Activated T-helper 2 cell treated with anti-CD3 and anti-CD28 coated beads, Interferon-gamma antibody, Interleukin-2, Interleukin-4, amounts not matched to agents 10 μg/mL and 5 μg/mL and 100 μg/mL, durations not matched to agents 14 hours and 24 hours and 36 hours (primary cell): ENCODE measurements at regions not wholly inside any gene's neighbourhood (a gene's known extent, or its start where the extent isn't known, plus 50 kb on each side); places are given as distances from the start of the nearest gene placed in this dataset.

Experiments
- DNase-seq: peaks from one replicate; pipeline ENCODE4 v3.0.0; 2021; ENCODE audit warnings: low spot score
- H3K27ac Mint-ChIP-seq: one replicate; pipeline ENCODE4 v1.8.0; 2021; ENCODE audit warnings: mixed read lengths
- H3K27me3 Mint-ChIP-seq: one replicate; pipeline ENCODE4 v1.8.0; 2021; ENCODE audit warnings: low read depth, mixed read lengths
- H3K36me3 Mint-ChIP-seq: one replicate; pipeline ENCODE4 v1.8.0; 2021; ENCODE audit warnings: low read depth, mixed read lengths
- H3K4me1 Mint-ChIP-seq: one replicate; pipeline ENCODE4 v1.8.0; 2021; ENCODE audit warnings: low read depth, mixed read lengths
- H3K4me3 Mint-ChIP-seq: one replicate; pipeline ENCODE4 v1.8.0; 2021; ENCODE audit warnings: low read depth, mild to moderate bottlenecking, moderate library complexity, mixed read lengths
- H3K9me3 Mint-ChIP-seq: one replicate; pipeline ENCODE4 v1.8.0; 2021; ENCODE audit warnings: mixed read lengths
- intact Hi-C: fragments of 100-400 bp; cut with micrococcal nuclease; formaldehyde crosslinking; loops from one replicate; pipeline ENCODE4 v1.15.1; 2023

- no peak overlapping the region for H3K4me3 Mint-ChIP-seq
Observed at GRCh38 chr13:69468624-69469023, 639.0 kb upstream of the ATXN8OS start.

GRCh38 chr13:69461397-69461796 lies 646.2 kb upstream of the ATXN8OS start:
- Mint-ChIP-seq H3K9me3 (peaks cover 34% of the 10 kb centered on the region), H3K27me3 (no peaks in the 10 kb centered on the region)

More at GRCh38 chr13:69468624-69469023, 639.0 kb upstream of the ATXN8OS start:
- Mint-ChIP-seq H3K9me3 (peaks cover 22% of the 10 kb centered on the region), H3K27me3 (no peaks in the 10 kb centered on the region), H3K36me3 (no peaks in the 10 kb centered on the region), H3K4me1 (no peaks in the 10 kb centered on the region), H3K27ac (no peak overlapping the region)
- intact Hi-C loops: no loop called here
- DNase-seq: no peak

GRCh38 chr13:69459346-69459745 lies 648.3 kb upstream of the ATXN8OS start:
- H3K36me3 Mint-ChIP-seq: no peaks in the 10 kb centered on the region
- no peaks in the 10 kb centered on the region for H3K27me3 Mint-ChIP-seq
- H3K4me1 Mint-ChIP-seq: no peaks in the 10 kb centered on the region
- no peak for DNase-seq
- H3K4me3 Mint-ChIP-seq: no peak overlapping the region
- peaks cover 26% of the 10 kb centered on the region for H3K9me3 Mint-ChIP-seq
- intact Hi-C loops: no loop called here
- no peak overlapping the region for H3K27ac Mint-ChIP-seq

More at GRCh38 chr13:69461397-69461796, 646.2 kb upstream of the ATXN8OS start:
- no peak for DNase-seq
- Mint-ChIP-seq H3K4me1 (no peaks in the 10 kb centered on the region), H3K36me3 (no peaks in the 10 kb centered on the region), H3K4me3 (no peak overlapping the region), H3K27ac (no peak overlapping the region)
- intact Hi-C loops: no loop called here

GRCh38 chr13:69458013-69458412 lies 649.6 kb upstream of the ATXN8OS start:
- no peaks in the 10 kb centered on the region for H3K4me1 Mint-ChIP-seq
- DNase-seq: no peak
- no peak overlapping the region for H3K4me3 Mint-ChIP-seq
- intact Hi-C loops: no loop called here
- no peaks in the 10 kb centered on the region for H3K36me3 Mint-ChIP-seq
- H3K27ac Mint-ChIP-seq: no peak overlapping the region
- peaks cover 29% of the 10 kb centered on the region for H3K9me3 Mint-ChIP-seq
- H3K27me3 Mint-ChIP-seq: no peaks in the 10 kb centered on the region

GRCh38 chr13:69450245-69450644 lies 657.4 kb upstream of the ATXN8OS start:
- no peaks in the 10 kb centered on the region for H3K36me3 Mint-ChIP-seq
- peaks cover 51% of the 10 kb centered on the region for H3K9me3 Mint-ChIP-seq
- no peak overlapping the region for H3K27ac Mint-ChIP-seq
- H3K27me3 Mint-ChIP-seq: no peaks in the 10 kb centered on the region
- no peak overlapping the region for H3K4me3 Mint-ChIP-seq
- no peak for DNase-seq
- no peaks in the 10 kb centered on the region for H3K4me1 Mint-ChIP-seq
- intact Hi-C loops: no loop called here

GRCh38 chr13:69425235-69425634 lies 682.4 kb upstream of the ATXN8OS start:
- Mint-ChIP-seq H3K4me3 (no peak overlapping the region), H3K9me3 (peaks cover 79% of the 10 kb centered on the region), H3K4me1 (no peaks in the 10 kb centered on the region), H3K27me3 (no peaks in the 10 kb centered on the region), H3K27ac (no peak overlapping the region), H3K36me3 (no peaks in the 10 kb centered on the region)
- no peak for DNase-seq
- intact Hi-C loops: no loop called here

- intact Hi-C loops: no loop called here
- DNase-seq: no peak
- Mint-ChIP-seq H3K27ac (no peak overlapping the region), H3K9me3 (peaks cover 73% of the 10 kb centered on the region), H3K36me3 (no peaks in the 10 kb centered on the region), H3K4me1 (no peaks in the 10 kb centered on the region), H3K27me3 (no peaks in the 10 kb centered on the region), H3K4me3 (no peak overlapping the region)
Observed at GRCh38 chr13:69423844-69424243, 683.8 kb upstream of the ATXN8OS start.

- Mint-ChIP-seq H3K4me3 (no peak overlapping the region), H3K36me3 (no peaks in the 10 kb centered on the region), H3K27ac (no peak overlapping the region), H3K9me3 (peaks cover 42% of the 10 kb centered on the region), H3K27me3 (no peaks in the 10 kb centered on the region), H3K4me1 (no peaks in the 10 kb centered on the region)
- intact Hi-C loops: no loop called here
- no peak for DNase-seq
Observed at GRCh38 chr13:69418319-69418718, 689.3 kb upstream of the ATXN8OS start.

- intact Hi-C loops: no loop called here
- no peaks in the 10 kb centered on the region for H3K36me3 Mint-ChIP-seq
- no peaks in the 10 kb centered on the region for H3K4me1 Mint-ChIP-seq
- H3K9me3 Mint-ChIP-seq: peaks cover 54% of the 10 kb centered on the region
- no peak for DNase-seq
- H3K27me3 Mint-ChIP-seq: no peaks in the 10 kb centered on the region
- no peak overlapping the region for H3K27ac Mint-ChIP-seq
- no peak overlapping the region for H3K4me3 Mint-ChIP-seq
Observed at GRCh38 chr13:69410761-69411160, 696.9 kb upstream of the ATXN8OS start.

GRCh38 chr13:69391756-69392155 lies 715.9 kb upstream of the ATXN8OS start:
- Mint-ChIP-seq H3K4me1 (no peaks in the 10 kb centered on the region), H3K27ac (no peak overlapping the region), H3K36me3 (no peaks in the 10 kb centered on the region), H3K9me3 (peaks cover 42% of the 10 kb centered on the region), H3K4me3 (no peak overlapping the region), H3K27me3 (no peaks in the 10 kb centered on the region)
- intact Hi-C loops: no loop called here
- no peak for DNase-seq

GRCh38 chr13:69389899-69390298 lies 717.7 kb upstream of the ATXN8OS start:
- Mint-ChIP-seq H3K27ac (no peak overlapping the region), H3K27me3 (no peaks in the 10 kb centered on the region), H3K4me1 (no peaks in the 10 kb centered on the region), H3K4me3 (no peak overlapping the region), H3K9me3 (peaks cover 49% of the 10 kb centered on the region), H3K36me3 (no peaks in the 10 kb centered on the region)
- intact Hi-C loops: no loop called here
- no peak for DNase-seq

GRCh38 chr13:69373747-69374425 lies 733.7 kb upstream of the ATXN8OS start:
- Mint-ChIP-seq H3K4me1 (no peaks in the 10 kb centered on the region), H3K27ac (no peak overlapping the region), H3K36me3 (no peaks in the 10 kb centered on the region), H3K27me3 (no peaks in the 10 kb centered on the region), H3K4me3 (no peak overlapping the region), H3K9me3 (peaks cover 17% of the 10 kb centered on the region)
- no peak for DNase-seq
- intact Hi-C loops: no loop called here

- Mint-ChIP-seq H3K27me3 (no peaks in the 10 kb centered on the region), H3K27ac (no peak overlapping the region), H3K4me1 (no peaks in the 10 kb centered on the region), H3K9me3 (peaks cover 41% of the 10 kb centered on the region), H3K36me3 (no peaks in the 10 kb centered on the region), H3K4me3 (no peak overlapping the region)
- intact Hi-C loops: no loop called here
- DNase-seq: no peak
Observed at GRCh38 chr13:69363360-69363759, 744.3 kb upstream of the ATXN8OS start.

- Mint-ChIP-seq H3K9me3 (peaks cover 23% of the 10 kb centered on the region), H3K36me3 (no peaks in the 10 kb centered on the region), H3K4me3 (no peak overlapping the region), H3K27me3 (no peaks in the 10 kb centered on the region), H3K27ac (no peak overlapping the region), H3K4me1 (no peaks in the 10 kb centered on the region)
- no peak for DNase-seq
- intact Hi-C loops: no loop called here
Observed at GRCh38 chr13:69331245-69331644, 776.4 kb upstream of the ATXN8OS start.
